Mesodermal cell (in vitro differentiated cells): ENCODE measurements at regions not wholly inside any gene's neighbourhood (a gene's known extent, or its start where the extent isn't known, plus 50 kb on each side); places are given as distances from the start of the nearest gene placed in this dataset.

Experiments
- H3K27ac ChIP-seq: 2 replicates; pipeline ENCODE4 v1.7.0; 2013; ENCODE audit warnings: mild to moderate bottlenecking, low read depth, low read length, moderate library complexity; ENCODE audit not compliant: severe bottlenecking
- H3K36me3 ChIP-seq: 2 replicates; pipeline ENCODE4 v1.7.1; 2013; ENCODE audit warnings: mild to moderate bottlenecking, low read length, moderate library complexity; ENCODE audit not compliant: control insufficient read depth, insufficient read depth
- H3K4me1 ChIP-seq: one replicate; pipeline ENCODE4 v1.7.1; 2013; ENCODE audit warnings: mild to moderate bottlenecking, low read length; ENCODE audit not compliant: insufficient read depth, control insufficient read depth, poor library complexity, severe bottlenecking
- H3K4me3 ChIP-seq: 2 replicates; pipeline ENCODE4 v1.7.0; 2013; ENCODE audit warnings: low read length, control low read depth, mild to moderate bottlenecking; ENCODE audit not compliant: insufficient read depth, poor library complexity, severe bottlenecking; ENCODE audit errors: extremely low read depth
- H3K9me3 ChIP-seq: 2 replicates; pipeline ENCODE4 v1.7.1; 2013; ENCODE audit warnings: mild to moderate bottlenecking, low read length, moderate library complexity; ENCODE audit not compliant: control insufficient read depth
- WGBS, 2 experiments: methylation state at CpG; one replicate each; pipeline ENCODE4 v1.1.5; 2013; ENCODE audit warnings: missing lambda C conversion rate in 2 of 2; ENCODE audit not compliant: insufficient coverage in 2 of 2; 5-methylcytosine and 5-hydroxymethylcytosine counted together

DNA sequence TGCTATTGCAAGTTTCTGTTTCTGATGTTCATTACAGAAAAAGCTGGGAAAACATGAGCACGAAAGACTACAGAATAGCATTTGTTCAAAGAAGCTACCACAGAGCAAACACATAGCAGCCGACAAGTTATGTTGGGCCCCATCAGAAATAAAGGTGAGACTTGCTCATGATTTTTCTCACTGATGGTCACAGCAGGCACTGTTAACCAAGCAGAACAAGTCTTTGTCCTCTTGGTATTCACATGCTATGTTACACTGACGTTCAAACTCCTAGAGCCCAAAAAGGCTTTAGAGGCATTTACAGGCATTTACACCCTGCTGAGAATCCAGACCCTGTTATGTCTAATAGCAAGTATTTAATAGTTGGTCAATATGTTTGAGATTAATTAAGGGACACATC, 235.0 kb upstream of the HNMT start:
- no peak overlapping the region for H3K4me3 ChIP-seq
- H3K27ac ChIP-seq, result no peak overlapping the region
- H3K9me3 ChIP-seq, result no peaks in the 10 kb centered on the region
- no peaks in the 10 kb centered on the region for H3K4me1 ChIP-seq
- WGBS, 2 experiments, result 49 to 93% methylated on average over 2 to 3 of the region's 3 CpGs
- no peaks in the 10 kb centered on the region for H3K36me3 ChIP-seq

DNA sequence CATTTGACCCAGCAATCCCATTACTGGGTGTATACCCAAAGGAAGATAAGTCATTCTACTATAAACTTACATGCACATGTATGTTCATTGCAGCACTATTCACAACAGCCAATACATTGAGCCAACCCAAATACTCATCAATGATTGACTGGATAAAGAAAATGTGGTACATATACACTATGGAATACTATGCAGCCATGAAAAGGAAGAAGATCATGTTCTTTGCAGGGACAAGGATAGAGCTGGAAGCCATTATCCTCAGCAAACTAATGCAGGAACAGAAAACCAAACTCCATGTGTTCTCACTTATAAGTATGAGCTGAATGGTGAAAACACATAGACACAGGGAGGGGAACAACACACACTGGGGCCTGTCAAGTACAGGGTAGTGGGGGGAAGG, 226.7 kb upstream of the HNMT start:
- no peaks in the 10 kb centered on the region for H3K9me3 ChIP-seq
- H3K36me3 ChIP-seq, result no peaks in the 10 kb centered on the region
- no peak overlapping the region for H3K27ac ChIP-seq
- H3K4me3 ChIP-seq, result no peak overlapping the region
- no peaks in the 10 kb centered on the region for H3K4me1 ChIP-seq

DNA sequence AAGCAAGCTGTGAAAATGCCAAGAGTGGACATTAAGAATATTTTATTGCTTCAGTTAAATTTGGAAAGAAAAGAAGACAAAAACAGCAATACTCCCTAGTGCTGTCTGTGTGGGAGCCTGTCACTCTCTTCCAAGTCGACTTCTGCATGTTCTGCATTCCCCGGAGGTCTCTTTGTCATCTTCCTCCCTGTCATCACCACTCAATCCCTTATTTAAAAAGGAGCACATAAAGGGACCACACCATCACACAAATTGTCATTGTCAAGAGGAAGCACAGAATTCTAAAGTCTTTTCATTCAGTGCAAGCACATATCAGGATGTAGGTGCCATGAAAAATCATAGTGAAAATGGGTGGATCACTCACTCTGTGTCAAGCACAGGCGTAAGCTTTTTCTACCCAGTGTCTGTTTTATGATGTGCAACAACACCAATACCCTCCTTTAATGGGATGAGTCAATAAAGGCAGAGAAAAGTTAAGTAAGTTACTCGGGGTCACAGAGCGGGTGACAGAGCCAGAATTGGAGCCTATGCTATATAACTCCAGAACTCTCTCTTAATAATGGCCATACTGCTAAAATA, 222.4 kb upstream of the HNMT start:
- Histone ChIP-seq H3K4me1 (no peaks in the 10 kb centered on the region), H3K4me3 (no peak overlapping the region), H3K36me3 (no peaks in the 10 kb centered on the region), H3K9me3 (no peaks in the 10 kb centered on the region), H3K27ac (no peak overlapping the region)
- 37 to 51% methylated on average over 2 of the region's 5 CpGs for WGBS, 2 experiments

DNA sequence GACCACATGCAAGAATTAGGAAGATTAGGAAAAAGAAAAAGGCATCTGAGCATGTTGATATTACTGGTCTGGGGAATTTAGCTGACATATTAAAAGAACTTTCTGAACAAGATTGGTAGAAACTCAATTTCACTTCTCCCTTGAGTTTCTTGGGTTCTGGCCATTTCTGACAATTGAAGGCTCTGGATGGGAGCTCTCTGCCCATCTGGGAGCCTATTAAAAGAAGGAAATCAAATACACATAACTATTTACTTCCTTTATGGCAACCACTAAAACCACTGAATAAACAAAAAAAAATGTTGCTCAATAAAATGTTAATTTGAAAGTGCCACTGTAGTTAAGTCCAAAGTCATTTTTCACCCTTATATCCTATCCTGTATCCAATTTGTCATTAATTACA, 216.8 kb upstream of the HNMT start:
- no peak overlapping the region for H3K27ac ChIP-seq
- no peak overlapping the region for H3K4me3 ChIP-seq
- no peaks in the 10 kb centered on the region for H3K36me3 ChIP-seq
- H3K4me1 ChIP-seq, result no peaks in the 10 kb centered on the region
- no peaks in the 10 kb centered on the region for H3K9me3 ChIP-seq

DNA sequence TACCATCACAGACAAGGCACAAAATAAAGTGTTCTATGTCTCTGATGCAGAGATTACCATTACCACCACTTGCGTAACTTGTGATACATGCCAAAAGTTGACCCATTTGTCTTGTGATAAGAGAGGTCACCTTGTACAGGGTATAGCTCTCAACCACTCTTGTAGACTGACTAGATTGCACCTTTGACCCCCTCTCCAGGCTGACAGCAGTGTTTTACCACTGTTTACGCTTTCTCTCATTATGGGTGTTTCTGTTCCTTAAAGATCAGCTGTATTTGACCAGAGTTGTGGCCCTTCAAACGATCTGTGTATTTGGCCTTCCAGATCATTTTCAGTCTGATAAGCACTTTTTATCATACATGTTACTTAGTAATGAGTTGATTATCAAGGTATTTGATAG, 215.7 kb upstream of the HNMT start:
- 90 to 100% methylated on average over 1 to 2 of the region's 3 CpGs for WGBS, 2 experiments
- no peak overlapping the region for H3K4me3 ChIP-seq
- no peaks in the 10 kb centered on the region for H3K9me3 ChIP-seq
- no peaks in the 10 kb centered on the region for H3K4me1 ChIP-seq
- no peaks in the 10 kb centered on the region for H3K36me3 ChIP-seq
- no peak overlapping the region for H3K27ac ChIP-seq

DNA sequence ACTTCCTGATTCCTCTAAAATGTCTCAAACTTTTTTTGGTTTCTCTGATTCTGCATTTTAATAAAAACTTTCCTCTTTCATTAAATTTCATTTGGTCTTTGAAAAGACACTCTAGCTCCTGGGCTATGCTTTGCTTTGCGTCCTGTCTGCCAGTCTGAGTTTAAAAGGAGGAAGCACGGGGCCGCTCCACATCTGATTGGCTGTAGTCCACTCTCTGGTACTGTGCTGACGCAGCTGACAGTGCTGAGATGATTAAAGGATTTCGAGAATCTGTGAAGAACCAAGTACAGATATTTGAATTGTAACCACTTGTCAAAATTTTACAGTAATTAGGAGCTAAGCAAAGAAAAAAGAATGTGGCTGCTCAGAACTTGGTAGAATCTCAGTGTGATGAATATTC, 199.6 kb upstream of the HNMT start:
- 64 to 84% methylated on average over 3 to 5 of the region's 5 CpGs for WGBS, 2 experiments
- no peaks in the 10 kb centered on the region for H3K9me3 ChIP-seq
- no peak overlapping the region for H3K4me3 ChIP-seq
- no peaks in the 10 kb centered on the region for H3K36me3 ChIP-seq
- H3K27ac ChIP-seq, result no peak overlapping the region
- H3K4me1 ChIP-seq, result no peaks in the 10 kb centered on the region

DNA sequence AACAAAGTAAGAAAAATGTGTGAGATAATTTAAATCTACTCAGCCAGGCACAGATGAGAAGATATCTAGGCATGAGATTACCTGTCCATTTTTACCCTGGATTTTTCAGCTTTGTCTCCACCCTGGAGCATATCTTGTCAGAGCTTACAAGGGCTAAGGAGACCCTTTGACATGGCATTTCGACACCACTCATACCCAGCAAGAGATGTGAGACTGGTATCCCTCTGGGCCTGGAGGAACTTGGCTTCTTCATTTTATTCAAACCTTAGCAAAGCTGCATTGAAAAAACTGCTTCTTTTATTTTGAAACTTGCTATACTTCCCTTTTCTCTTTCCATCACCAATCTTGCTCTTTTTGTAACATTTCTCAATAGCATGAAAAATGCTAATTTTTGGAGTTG, 194.9 kb upstream of the HNMT start:
- Histone ChIP-seq H3K27ac (no peak overlapping the region), H3K36me3 (no peaks in the 10 kb centered on the region), H3K4me1 (no peaks in the 10 kb centered on the region), H3K4me3 (no peak overlapping the region), H3K9me3 (no peaks in the 10 kb centered on the region)
- WGBS, 2 experiments, result 80 to 88% methylated on average over 1 of the region's 1 CpG

DNA sequence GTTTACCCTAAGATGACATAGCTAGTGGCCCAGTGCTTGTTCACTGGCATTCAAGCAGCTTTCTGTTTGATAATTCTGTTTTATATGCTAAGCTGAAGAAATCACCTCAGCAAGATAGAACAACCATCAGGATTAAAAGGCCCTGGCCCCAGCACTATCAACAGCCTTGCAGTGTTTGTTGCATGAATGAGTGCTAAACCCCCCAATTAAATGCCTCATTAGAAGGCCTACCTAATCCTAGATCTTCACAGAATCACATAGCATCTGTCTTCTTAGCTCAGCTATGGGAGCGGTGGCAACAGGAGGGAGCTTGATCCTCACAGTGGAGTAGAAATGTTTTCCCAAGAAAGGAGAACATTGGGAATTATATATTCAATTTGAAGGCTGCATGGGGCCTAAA, 194.1 kb upstream of the HNMT start:
- WGBS, 2 experiments, result 100% methylated on average over 1 of the region's 1 CpG
- no peaks in the 10 kb centered on the region for H3K9me3 ChIP-seq
- no peaks in the 10 kb centered on the region for H3K4me1 ChIP-seq
- no peaks in the 10 kb centered on the region for H3K36me3 ChIP-seq
- no peak overlapping the region for H3K4me3 ChIP-seq
- H3K27ac ChIP-seq, result no peak overlapping the region

DNA sequence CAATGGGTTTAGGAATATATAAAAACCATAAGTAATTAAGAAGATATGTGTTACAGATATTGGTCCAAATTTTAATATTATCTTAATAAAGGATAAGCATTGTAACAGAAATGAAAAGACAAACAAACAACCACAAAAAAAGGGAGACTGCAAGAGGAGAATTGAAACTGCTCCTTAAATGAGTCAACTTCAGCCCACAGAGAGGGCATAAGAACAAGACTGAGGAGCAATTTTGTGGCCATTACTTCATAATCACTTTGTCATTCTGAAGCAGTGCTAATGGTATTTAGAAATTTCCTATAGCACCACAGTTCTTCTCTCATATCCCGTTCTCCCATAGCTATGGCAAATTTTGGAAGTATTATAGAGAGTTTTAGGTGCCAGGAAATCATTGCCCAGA, 193.2 kb upstream of the HNMT start:
- Histone ChIP-seq H3K9me3 (no peaks in the 10 kb centered on the region), H3K27ac (no peak overlapping the region), H3K4me1 (no peaks in the 10 kb centered on the region), H3K4me3 (no peak overlapping the region), H3K36me3 (no peaks in the 10 kb centered on the region)
- WGBS, 2 experiments, result no CpG with 5 or more reads among the region's 1 CpG

DNA sequence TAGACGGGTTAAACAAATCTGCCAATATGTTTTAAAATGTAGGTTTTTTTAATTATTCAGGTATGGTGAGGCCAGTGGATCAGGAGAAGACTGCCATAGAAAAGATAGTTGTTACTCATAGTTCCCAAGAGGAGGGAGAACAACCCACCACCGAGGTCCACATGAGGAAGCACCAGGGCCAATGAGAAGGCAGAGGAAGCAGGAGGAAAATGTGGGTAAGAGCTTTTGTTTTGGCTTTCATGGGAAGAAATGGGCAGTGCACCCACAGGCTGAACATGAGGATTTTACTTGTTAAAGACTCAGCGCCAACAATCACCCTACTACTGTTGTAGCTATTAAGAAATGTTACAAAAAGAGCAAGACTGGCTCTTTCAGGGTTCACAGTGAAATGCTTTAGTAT, 191.8 kb upstream of the HNMT start:
- H3K36me3 ChIP-seq, result no peaks in the 10 kb centered on the region
- H3K4me3 ChIP-seq, result no peak overlapping the region
- H3K4me1 ChIP-seq, result no peaks in the 10 kb centered on the region
- H3K27ac ChIP-seq, result no peak overlapping the region
- WGBS, 2 experiments, result 90 to 100% methylated on average over 1 to 2 of the region's 3 CpGs
- H3K9me3 ChIP-seq, result no peaks in the 10 kb centered on the region

DNA sequence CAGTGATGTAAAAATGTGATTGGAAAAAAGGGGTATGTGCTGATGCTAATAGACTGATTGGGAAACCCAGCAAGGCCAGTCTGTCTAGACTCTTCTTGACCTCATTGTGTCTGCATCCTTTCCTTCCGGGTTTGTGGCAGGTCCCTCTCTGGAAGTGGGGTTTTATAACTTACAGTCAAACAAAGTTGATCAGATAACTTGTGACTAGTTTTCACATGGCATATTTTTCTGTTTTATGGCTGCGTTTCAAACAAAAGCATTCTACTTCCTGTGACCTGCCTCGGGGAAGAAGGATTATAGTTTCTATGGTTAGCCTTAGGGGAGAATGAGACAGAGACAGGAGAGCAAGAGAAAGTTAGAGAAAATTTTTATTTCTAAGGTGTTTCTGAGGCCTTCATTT, 188.7 kb upstream of the HNMT start:
- Histone ChIP-seq H3K27ac (no peak overlapping the region), H3K4me1 (no peaks in the 10 kb centered on the region), H3K4me3 (no peak overlapping the region), H3K36me3 (no peaks in the 10 kb centered on the region), H3K9me3 (no peaks in the 10 kb centered on the region)
- 77% methylated on average over 2 of the region's 3 CpGs; no CpG with 5 or more reads in 1 of the 2 experiments for WGBS, 2 experiments

DNA sequence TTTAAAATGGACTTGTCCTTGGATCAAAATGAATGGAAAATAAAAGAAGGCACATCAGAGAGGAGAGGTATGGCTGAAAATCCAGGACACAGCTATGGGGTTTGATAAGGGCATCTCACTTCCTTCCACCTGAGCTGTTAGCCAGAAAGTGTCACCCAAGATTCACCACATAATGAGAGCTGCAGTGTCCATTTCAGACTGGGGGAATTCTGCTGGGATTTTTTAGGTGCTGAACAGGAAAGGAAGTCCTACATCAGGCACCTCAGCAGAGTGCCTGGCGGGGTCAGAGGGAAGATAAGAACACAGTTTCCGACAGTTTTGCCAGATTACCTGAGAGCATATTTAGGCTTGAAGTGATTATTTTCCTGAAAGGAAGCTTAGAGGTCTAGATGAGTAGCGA, 187.6 kb upstream of the HNMT start:
- Histone ChIP-seq H3K4me3 (no peak overlapping the region), H3K27ac (no peak overlapping the region), H3K9me3 (no peaks in the 10 kb centered on the region), H3K36me3 (no peaks in the 10 kb centered on the region), H3K4me1 (no peaks in the 10 kb centered on the region)
- WGBS, 2 experiments, result 80 to 90% methylated on average over 2 of the region's 3 CpGs
